BE2C (cell line): ENCODE measurements at regions not wholly inside any gene's neighbourhood (a gene's known extent, or its start where the extent isn't known, plus 50 kb on each side); places are given as distances from the start of the nearest gene placed in this dataset.

Source experiments
- DNase-seq: peaks from one replicate; pipeline ENCODE4 v3.0.0-alpha.2; 2020
- H3K27me3 ChIP-seq: fragments of 250-450 bp; sonication (Bioruptor Pico); 2 replicates; pipeline ENCODE4 v1.5.1; 2020; ENCODE audit warnings: mild to moderate bottlenecking
- H3K36me3 ChIP-seq: fragments of 250-450 bp; sonication (Bioruptor Pico); 2 replicates; pipeline ENCODE4 v1.5.1; 2020; ENCODE audit warnings: mild to moderate bottlenecking
- H3K4me1 ChIP-seq: fragments of 250-450 bp; sonication (Bioruptor Pico); 2 replicates; pipeline ENCODE4 v1.5.1; 2020
- H3K4me3 ChIP-seq: 2 replicates; pipeline ENCODE4 v1.5.1; 2011; ENCODE audit warnings: low read depth, low read length
- H3K9me3 ChIP-seq: fragments of 250-450 bp; sonication (Bioruptor Pico); 2 replicates; pipeline ENCODE4 v1.5.1; 2020
- TF ChIP-seq, protein P1 (sequence below): IDR thresholded peaks from 2 replicates; pipeline ENCODE4 v1.5.1; 2012; ENCODE audit warnings: mild to moderate bottlenecking, low read depth, low read length

DNA sequence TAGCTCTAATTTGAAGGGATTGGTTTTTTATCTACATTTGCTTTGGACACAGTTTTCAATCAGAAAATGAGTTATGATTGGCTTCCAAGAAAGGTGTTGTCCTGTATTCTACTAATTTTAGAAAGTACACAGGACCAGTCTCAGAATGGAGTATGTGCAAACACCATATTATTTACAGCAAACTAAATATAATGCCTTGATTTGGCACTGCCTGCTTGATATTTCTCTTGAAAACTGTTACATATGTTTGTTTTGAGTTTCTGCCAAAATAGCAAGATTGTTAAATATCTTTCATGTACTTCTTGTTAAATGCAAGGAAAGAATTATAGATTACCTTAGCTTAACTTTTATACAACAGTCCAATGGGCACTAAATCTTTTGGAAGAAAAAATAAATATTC is 694.9 kb downstream of the KCNJ3 start:
- H3K4me1 ChIP-seq = no peaks in the 10 kb centered on the region
- TF ChIP-seq, protein P1, sequence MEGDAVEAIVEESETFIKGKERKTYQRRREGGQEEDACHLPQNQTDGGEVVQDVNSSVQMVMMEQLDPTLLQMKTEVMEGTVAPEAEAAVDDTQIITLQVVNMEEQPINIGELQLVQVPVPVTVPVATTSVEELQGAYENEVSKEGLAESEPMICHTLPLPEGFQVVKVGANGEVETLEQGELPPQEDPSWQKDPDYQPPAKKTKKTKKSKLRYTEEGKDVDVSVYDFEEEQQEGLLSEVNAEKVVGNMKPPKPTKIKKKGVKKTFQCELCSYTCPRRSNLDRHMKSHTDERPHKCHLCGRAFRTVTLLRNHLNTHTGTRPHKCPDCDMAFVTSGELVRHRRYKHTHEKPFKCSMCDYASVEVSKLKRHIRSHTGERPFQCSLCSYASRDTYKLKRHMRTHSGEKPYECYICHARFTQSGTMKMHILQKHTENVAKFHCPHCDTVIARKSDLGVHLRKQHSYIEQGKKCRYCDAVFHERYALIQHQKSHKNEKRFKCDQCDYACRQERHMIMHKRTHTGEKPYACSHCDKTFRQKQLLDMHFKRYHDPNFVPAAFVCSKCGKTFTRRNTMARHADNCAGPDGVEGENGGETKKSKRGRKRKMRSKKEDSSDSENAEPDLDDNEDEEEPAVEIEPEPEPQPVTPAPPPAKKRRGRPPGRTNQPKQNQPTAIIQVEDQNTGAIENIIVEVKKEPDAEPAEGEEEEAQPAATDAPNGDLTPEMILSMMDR = no peak
- H3K36me3 ChIP-seq = no peaks in the 10 kb centered on the region
- H3K27me3 ChIP-seq = no peaks in the 10 kb centered on the region
- H3K9me3 ChIP-seq = no peaks in the 10 kb centered on the region
- no peak overlapping the region for H3K4me3 ChIP-seq
- DNase-seq = no peak

DNA sequence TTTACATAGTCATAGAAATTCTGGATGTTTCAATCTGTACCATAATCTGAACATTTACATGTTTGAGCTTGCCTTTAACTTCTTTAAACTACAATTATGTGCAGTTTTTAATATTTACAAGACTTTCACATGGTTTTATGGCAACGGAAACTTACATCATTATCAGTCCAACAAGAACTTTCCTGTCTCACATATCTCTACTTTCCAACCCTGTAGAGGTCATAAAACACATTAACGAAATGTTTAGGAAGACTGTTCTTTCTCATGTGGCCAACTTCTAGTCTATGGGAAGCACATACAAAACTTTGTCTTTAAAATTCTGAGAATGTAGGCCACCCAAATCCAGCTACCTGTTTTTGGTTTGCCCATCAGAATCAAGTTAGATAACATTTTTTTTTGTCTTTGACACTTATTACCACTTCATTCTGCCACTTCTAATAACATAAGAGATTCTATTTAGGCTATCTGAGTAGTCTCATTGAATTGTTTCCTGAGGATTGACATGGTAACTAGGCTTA is 693.2 kb downstream of the KCNJ3 start:
- Histone ChIP-seq H3K4me1 (no peaks in the 10 kb centered on the region), H3K36me3 (no peaks in the 10 kb centered on the region), H3K27me3 (no peaks in the 10 kb centered on the region), H3K4me3 (no peak overlapping the region), H3K9me3 (no peaks in the 10 kb centered on the region)
- TF ChIP-seq, protein P1 = no peak
- no peak for DNase-seq

DNA sequence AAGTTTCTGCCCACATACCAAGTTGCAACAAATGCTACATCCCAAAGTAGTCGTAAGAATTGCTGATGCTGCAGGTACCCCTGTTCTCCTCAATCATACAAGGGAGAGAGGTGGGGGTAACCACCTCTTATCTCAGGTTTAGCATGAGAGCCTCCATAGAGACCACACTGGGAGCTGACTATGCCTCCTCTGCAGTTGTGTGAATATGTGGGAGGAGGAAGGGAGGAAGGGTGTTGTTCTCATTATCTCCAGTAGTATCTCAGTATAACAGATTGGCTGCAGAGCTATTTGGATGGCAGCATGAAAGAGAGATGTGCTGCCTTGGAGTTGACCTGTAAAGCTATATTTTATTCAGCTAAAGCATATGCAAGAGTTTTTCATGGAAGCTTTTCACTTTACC is 690.7 kb downstream of the KCNJ3 start:
- Histone ChIP-seq H3K36me3 (no peaks in the 10 kb centered on the region), H3K9me3 (no peaks in the 10 kb centered on the region), H3K4me1 (no peaks in the 10 kb centered on the region), H3K4me3 (no peak overlapping the region), H3K27me3 (no peaks in the 10 kb centered on the region)
- TF ChIP-seq, protein P1 = no peak
- DNase-seq = no peak

DNA sequence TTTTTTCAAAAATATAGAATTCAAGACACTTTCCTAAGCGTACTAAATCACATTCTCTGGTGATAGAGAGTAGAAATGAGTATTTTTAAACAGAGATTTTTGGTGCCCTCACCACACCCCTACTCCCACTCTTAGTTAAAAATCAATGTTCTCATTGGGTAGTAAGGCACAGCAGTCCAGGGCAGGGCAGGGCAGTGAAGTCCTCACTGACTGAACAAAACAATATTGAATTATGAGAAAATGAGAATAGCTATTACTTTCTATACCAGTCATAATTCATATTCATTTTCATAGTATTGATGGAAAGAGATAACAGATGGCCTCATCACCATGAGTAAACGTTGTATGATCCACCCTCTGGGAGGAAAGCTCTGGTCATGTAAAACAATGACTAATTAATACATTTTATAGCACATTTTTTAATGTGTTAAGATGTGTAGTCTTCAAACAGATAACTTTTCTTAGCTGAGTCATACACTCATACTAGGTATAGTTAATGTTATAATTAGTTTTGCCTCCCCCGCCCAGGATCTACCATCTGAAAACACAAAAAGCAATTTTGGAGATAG is 686.1 kb downstream of the KCNJ3 start:
- H3K9me3 ChIP-seq = no peaks in the 10 kb centered on the region
- H3K4me1 ChIP-seq = no peaks in the 10 kb centered on the region
- TF ChIP-seq, protein P1 = no peak
- H3K27me3 ChIP-seq = no peaks in the 10 kb centered on the region
- no peak overlapping the region for H3K4me3 ChIP-seq
- no peak for DNase-seq
- no peaks in the 10 kb centered on the region for H3K36me3 ChIP-seq

DNA sequence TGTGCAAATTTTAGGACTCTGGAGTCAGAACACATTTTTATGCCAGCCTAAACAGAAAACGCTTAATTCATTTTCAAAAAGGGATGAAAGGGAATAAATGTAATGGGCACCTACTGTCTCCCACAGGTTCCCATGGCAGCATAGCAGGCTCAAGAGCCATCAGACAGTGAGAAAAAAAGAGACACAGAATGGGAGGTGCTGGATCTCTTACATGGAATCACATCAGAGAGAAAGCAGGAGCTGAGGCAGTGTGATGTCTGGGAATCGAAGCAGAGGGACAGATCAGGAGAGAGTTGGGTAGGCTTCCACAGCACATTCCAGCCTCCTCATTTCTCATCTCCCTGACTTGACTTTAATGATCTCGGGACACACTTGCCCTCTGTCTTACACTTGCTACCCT is 684.3 kb downstream of the KCNJ3 start:
- Histone ChIP-seq H3K9me3 (no peaks in the 10 kb centered on the region), H3K27me3 (no peaks in the 10 kb centered on the region), H3K4me1 (no peaks in the 10 kb centered on the region), H3K4me3 (no peak overlapping the region), H3K36me3 (no peaks in the 10 kb centered on the region)
- no peak for DNase-seq
- TF ChIP-seq, protein P1 = no peak

DNA sequence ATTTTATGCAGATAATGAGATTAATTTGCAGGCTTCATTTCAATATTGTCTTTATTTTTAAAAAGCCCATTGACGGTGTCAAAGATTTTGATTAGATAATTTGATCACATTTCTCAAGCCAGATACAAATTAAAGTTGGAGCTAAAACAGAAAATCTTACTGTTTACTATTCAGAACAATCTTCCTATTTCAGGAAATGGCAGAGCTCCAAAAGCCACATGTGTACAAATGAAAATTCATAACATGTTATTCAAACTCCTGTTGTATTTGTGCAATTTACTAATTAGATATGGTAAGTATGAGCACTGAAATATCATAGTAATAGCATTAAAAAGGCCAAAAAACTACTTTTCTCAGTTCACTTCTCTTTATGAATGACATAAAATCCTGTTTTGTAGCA is 682.9 kb downstream of the KCNJ3 start:
- Histone ChIP-seq H3K36me3 (no peaks in the 10 kb centered on the region), H3K27me3 (no peaks in the 10 kb centered on the region), H3K4me1 (no peaks in the 10 kb centered on the region), H3K4me3 (no peak overlapping the region), H3K9me3 (no peaks in the 10 kb centered on the region)
- no peak for DNase-seq
- TF ChIP-seq, protein P1 = no peak
